ENCODE measurements at regions not wholly inside any gene's neighbourhood (a gene's known extent, or its start where the extent isn't known, plus 50 kb on each side); places are given as distances from the start of the nearest gene placed in this dataset.
"Not testable (repeated sequence)": the region's sequence is repeated elsewhere in the genome, so short reads cannot be mapped to it uniquely, and the experiment has no call there.

GRCh38 chr6:82419132-82419581, 55.5 kb downstream of the TPBG start:
- DNase-seq (ENCODE audit: low read depth in 2 of 2) = no peak

- DNase-seq (ENCODE audit: low read depth in 2 of 2) = no peak
Observed at GRCh38 chr6:82419859-82420258, 56.2 kb downstream of the TPBG start.

DNA sequence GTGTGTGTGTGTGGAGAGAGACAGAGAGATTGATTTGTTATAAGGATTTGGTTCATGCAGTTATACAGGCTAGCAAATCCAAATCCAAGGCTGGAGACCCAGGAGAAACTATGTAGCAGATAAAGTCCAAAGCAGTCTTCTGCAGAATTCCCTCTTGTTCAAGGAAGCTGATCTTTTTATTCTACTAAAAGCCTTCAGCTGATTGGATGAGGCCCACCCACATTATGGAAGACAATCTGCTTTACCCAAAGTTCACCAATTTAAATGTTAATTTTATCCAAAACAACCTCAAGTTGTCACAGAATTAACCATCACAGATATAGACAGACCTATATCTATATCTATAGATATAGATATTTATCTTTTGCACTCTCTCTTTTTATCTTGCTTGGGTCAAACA, 67.0 kb downstream of the TPBG start:
- DNase-seq (ENCODE audit: low read depth in 2 of 2) = no peak

GRCh38 chr6:82436740-82437139, 73.1 kb downstream of the TPBG start:
- DNase-seq (ENCODE audit: low read depth in 2 of 2) = no peak

- DNase-seq (ENCODE audit: low read depth in 2 of 2) = no peak
Observed at GRCh38 chr6:82437701-82438100, 74.1 kb downstream of the TPBG start.

DNA sequence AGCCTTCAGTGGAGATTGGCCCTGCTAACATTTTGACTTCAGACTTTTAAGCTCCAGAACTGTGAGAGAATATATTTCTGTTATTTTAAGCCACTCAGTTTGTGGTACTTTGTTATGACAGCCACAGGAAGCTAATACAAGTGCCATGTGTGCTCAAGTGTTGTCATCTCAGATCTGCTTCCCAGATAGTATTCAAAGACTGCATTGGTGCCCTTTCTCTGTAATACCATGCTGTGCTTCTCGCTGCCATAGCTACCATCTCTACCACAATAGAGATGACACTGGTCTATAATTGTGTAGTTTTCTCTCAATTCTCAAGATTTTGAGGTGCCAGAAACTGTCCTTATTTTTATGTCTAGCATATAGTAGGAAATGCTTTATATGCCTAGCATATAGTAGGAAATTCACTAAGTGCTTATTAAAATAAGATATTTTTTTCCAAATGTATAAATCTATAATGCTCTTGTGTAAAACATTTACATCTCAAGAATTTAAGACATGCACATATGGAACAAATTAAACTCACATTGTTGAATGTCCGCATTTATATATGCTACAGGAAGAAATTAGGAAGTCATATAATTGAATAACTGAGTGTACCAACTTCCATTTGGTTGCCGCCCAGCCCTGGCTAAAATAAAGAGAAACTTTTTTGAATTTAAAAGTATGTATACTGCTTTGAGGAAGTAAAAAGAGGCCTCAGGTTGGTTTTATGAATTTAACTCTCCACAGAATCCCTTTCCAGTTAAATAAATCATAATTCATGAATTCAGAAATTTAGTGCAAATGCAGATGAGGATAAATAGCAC, 77.6 kb downstream of the TPBG start:
- peak; percentile 20 to 28 for DNase-seq (ENCODE audit: low read depth in 2 of 2)

GRCh38 chr6:82442061-82442719, 78.6 kb downstream of the TPBG start:
- DNase-seq (ENCODE audit: low read depth in 2 of 2) = no peak

- no peak for DNase-seq (ENCODE audit: low read depth in 2 of 2)
Observed at GRCh38 chr6:82458147-82458546, 94.5 kb downstream of the TPBG start.

- no peak for DNase-seq (ENCODE audit: low read depth in 2 of 2)
Observed at GRCh38 chr6:82458705-82459104, 95.1 kb downstream of the TPBG start.

- no peak for DNase-seq (ENCODE audit: low read depth in 2 of 2)
Observed at GRCh38 chr6:82461536-82461935, 97.9 kb downstream of the TPBG start.

DNA sequence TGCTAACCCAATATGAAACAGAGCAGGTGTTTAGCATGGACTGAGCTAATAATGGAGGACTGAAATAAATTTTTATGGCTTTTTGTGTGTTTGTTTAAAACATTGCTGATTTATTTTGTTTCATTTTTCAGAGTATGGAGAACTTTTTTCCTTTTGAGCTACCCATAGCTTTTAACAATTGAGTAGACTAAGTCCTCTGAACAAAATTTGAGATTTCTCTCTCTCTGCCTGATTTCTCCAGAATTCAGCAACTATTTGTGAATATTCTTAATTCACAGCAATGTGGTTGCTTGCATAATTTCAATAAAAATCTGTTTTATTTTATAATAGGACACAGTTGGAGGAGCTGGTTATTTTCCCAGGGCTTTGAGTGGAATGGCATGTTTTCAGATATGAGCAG, 103.7 kb downstream of the TPBG start:
- DNase-seq (ENCODE audit: low read depth in 2 of 2) = no peak

- DNase-seq (ENCODE audit: low read depth in 2 of 2) = not testable (repeated sequence)
Observed at GRCh38 chr6:82470123-82470522, 106.5 kb downstream of the TPBG start.

GRCh38 chr6:82475106-82475505, 111.5 kb downstream of the TPBG start:
- DNase-seq (ENCODE audit: low read depth in 2 of 2) = not testable (repeated sequence)

- no peak for DNase-seq (ENCODE audit: low read depth in 2 of 2)
Observed at GRCh38 chr6:82484001-82484400, 120.4 kb downstream of the TPBG start.

DNA sequence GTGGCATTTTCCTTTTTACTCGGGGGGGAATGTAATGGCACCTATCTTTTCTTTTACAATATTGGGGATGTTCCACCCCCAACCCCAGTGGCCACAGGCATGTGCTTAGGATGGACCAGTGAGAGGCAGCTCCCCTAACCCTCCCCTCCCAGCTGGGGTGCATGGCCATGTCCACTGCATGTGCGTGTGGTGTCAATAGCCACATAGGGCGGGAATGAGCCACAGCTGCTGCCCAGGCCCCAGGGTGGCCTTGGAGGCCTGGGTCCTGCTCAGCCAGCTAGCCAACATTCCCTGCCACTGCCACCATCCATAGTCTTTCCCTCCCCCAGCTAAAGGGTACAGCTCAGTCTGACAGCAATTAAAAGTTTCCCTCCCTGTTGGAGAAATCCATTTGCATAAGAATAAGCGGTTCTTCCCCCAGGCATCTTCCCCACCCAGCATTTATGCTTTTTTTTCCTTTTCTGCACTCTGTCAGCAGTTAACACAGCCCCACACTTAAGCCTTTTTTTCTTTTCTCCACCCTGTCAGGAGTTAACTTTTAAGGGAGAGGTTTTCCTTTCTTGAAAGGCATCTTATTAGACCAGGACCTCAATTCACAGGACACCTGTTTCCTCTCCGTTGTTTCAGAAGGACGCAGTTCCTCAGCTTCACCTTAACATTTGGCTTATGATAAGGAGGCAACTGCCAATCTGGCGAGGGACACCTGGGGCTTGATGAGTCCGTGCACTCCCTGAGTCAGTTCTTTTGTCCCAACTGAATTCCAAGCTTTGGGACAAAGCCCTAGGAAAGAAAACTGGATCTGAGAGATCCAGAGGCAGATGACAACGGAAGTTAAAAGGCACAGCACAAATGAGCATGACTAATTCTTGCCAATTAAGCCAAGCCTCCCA, 121.4 kb downstream of the TPBG start:
- no peak for DNase-seq (ENCODE audit: low read depth in 2 of 2)

DNA sequence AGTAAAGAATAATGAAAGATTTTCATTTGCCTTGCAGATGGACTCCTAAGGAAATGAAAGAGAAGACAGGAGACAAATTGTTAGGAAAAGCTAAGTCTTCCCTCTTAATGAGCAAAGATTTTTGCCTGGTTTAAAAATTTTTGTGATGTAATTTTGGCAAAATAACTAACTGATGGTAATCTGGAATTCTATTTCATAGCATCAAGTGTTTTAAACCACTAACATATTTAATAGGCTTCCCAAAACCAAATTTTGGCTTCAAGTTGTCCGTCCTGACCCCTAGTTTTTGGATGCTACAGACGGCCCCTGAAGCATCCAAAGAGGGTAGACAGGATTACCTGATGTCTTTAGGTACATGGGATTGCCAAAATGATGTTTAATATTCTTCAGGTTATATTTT, 124.3 kb downstream of the TPBG start:
- DNase-seq (ENCODE audit: low read depth in 2 of 2) = no peak

DNA sequence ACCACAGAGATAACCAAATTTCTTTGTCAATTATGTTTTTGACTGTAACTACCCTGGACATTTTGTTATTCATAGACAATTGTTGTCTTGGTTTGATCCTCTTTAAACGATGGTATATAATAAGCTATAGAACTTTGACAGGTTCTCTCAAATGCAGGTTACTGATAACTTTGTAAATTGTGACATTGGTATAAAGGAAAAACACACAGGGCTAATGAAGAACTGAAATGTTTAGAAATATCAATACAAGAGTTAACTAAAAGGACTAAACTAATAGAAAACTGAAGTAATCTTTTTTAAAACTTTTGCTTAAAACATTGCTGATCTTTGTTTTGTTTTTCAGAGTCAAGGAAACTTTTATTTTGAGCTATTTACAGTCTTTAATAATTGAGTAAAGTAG, 124.8 kb downstream of the TPBG start:
- DNase-seq (ENCODE audit: low read depth in 2 of 2) = no peak

- no peak for DNase-seq (ENCODE audit: low read depth in 2 of 2)
Observed at GRCh38 chr6:82492134-82492533, 128.5 kb downstream of the TPBG start.

DNA sequence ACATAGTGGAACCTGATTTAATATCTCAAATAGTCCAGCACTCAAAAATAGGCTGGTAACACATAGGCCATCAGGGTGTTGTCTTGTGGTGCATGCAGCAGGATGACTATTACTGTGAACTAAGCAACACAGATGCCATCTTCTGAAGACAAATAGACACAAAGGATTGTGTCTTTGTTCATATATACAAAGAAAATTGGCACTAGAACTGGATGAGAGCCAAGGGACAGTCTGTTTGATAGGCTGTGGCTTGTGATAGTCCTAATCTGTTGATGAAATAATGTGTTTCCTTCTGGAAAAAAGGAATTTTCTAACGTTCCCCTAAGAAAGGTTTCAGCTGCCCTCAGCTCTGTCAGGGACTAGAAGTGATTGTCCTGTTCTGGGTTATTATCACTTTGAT, 129.8 kb downstream of the TPBG start:
- no peak for DNase-seq (ENCODE audit: low read depth in 2 of 2)

GRCh38 chr6:82494367-82494766, 130.8 kb downstream of the TPBG start:
- no peak for DNase-seq (ENCODE audit: low read depth in 2 of 2)

GRCh38 chr6:82501901-82502300, 138.3 kb downstream of the TPBG start:
- not testable (repeated sequence) for DNase-seq (ENCODE audit: low read depth in 2 of 2)

DNA sequence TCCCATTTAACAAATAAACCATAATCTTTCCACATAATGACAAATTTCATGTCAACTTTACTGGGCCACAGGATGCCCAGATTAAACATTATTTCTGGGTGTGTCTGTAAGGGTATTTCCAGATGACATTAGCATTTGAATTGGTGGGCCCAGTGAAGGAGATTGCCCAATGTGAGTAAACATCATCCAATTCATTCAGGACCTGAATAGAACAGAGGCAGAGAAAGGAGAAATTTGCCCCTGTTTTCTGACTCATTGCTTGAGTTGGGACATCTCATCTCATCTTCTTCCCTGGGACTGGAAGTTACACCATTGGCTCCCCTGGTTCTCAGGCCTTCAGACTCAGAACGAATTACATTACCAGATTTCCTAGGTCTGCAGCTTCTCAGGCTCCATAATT, 142.9 kb downstream of the TPBG start:
- no peak for DNase-seq (ENCODE audit: low read depth in 2 of 2)
